Smooth muscle cell (in vitro differentiated cells): ENCODE measurements at regions not wholly inside any gene's neighbourhood (a gene's known extent, or its start where the extent isn't known, plus 50 kb on each side); places are given as distances from the start of the nearest gene placed in this dataset.

ENCODE experiments used
- DNase-seq: peaks from one replicate; lab custom pipeline; 2025; ENCODE audit not compliant: unreplicated experiment; lab: John Stamatoyannopoulos, UW
- H2AFZ ChIP-seq: fragments of 200-600 bp; sonication (generic); 2 replicates; pipeline ENCODE4 v1.6.0; 2016; ENCODE audit warnings: antibody characterized with exemption, low read depth, mild to moderate bottlenecking
- H3F3A ChIP-seq: fragments of 200-600 bp; sonication (generic); 2 replicates; pipeline ENCODE4 v1.6.0; 2017; ENCODE audit warnings: antibody characterized with exemption, low read depth
- H3K27ac ChIP-seq: fragments of 200-600 bp; sonication (generic); 2 replicates; pipeline ENCODE4 v1.5.1; 2016; ENCODE audit warnings: low read depth, mild to moderate bottlenecking
- H3K27me3 ChIP-seq: fragments of 200-600 bp; sonication (generic); 2 replicates; pipeline ENCODE4 v1.6.1; 2016; ENCODE audit warnings: low read depth, mild to moderate bottlenecking
- H3K36me3 ChIP-seq: fragments of 200-600 bp; sonication (generic); 2 replicates; pipeline ENCODE4 v1.5.1; 2016; ENCODE audit warnings: low read depth
- H3K4me1 ChIP-seq: fragments of 200-600 bp; sonication (generic); 2 replicates; pipeline ENCODE4 v1.5.1; 2016; ENCODE audit warnings: low read depth
- H3K4me2 ChIP-seq: fragments of 200-600 bp; sonication (generic); 2 replicates; pipeline ENCODE4 v1.6.0; 2016; ENCODE audit warnings: mild to moderate bottlenecking
- H3K4me3 ChIP-seq: fragments of 200-600 bp; sonication (generic); 2 replicates; pipeline ENCODE4 v1.5.1; 2016; ENCODE audit warnings: mild to moderate bottlenecking
- H3K79me2 ChIP-seq: fragments of 200-600 bp; sonication (generic); 2 replicates; pipeline ENCODE4 v1.6.0; 2016; ENCODE audit warnings: low read depth, mild to moderate bottlenecking
- H3K9ac ChIP-seq: fragments of 200-600 bp; sonication (generic); 2 replicates; pipeline ENCODE4 v1.6.0; 2016; ENCODE audit warnings: low read depth
- H3K9me3 ChIP-seq: fragments of 200-600 bp; sonication (generic); replicated peaks from 2 replicates; pipeline ENCODE4 v1.5.1; 2016; ENCODE audit warnings: low read depth
- H4K20me1 ChIP-seq: fragments of 200-600 bp; sonication (generic); 2 replicates; pipeline ENCODE4 v1.6.0; 2016; ENCODE audit warnings: low read depth
- CTCF ChIP-seq: fragments of 200-600 bp; sonication (generic); IDR thresholded peaks from 2 replicates; pipeline ENCODE4 v1.5.1; 2017; ENCODE audit warnings: borderline replicate concordance, mild to moderate bottlenecking, antibody characterized with exemption; ENCODE audit not compliant: insufficient read depth, poor library complexity, severe bottlenecking
- WGBS: methylation state at CpG from one replicate; pipeline ENCODE4 v1.1.7; 2016; ENCODE audit warnings: low lambda C conversion rate; 5-methylcytosine and 5-hydroxymethylcytosine counted together

GRCh38 chr2:217437290-217437870 is 565.4 kb downstream of the TNS1 start:
- H3K79me2 ChIP-seq: no peaks in the 10 kb centered on the region
- DNase-seq: no peak
- TF ChIP-seq CTCF: no peak
- no peaks in the 10 kb centered on the region for H3K27me3 ChIP-seq
- no peaks in the 10 kb centered on the region for H3K36me3 ChIP-seq
- no peak overlapping the region for H3K4me3 ChIP-seq
- H3F3A ChIP-seq: peaks cover 13% of the 10 kb centered on the region
- H3K27ac ChIP-seq: no peak overlapping the region
- no peak overlapping the region for H2AFZ ChIP-seq
- 89% methylated on average over 6 of the region's 6 CpGs for WGBS
- H3K4me1 ChIP-seq: peaks cover 18% of the 10 kb centered on the region
- H4K20me1 ChIP-seq: no peaks in the 10 kb centered on the region
- H3K4me2 ChIP-seq: no peak overlapping the region
- H3K9me3 ChIP-seq: no peaks in the 10 kb centered on the region
- no peak overlapping the region for H3K9ac ChIP-seq

GRCh38 chr2:217436386-217436785 is 566.4 kb downstream of the TNS1 start:
- no peak overlapping the region for H3K4me3 ChIP-seq
- H3K36me3 ChIP-seq: no peaks in the 10 kb centered on the region
- H3K4me2 ChIP-seq: no peak overlapping the region
- H3K79me2 ChIP-seq: no peaks in the 10 kb centered on the region
- H3K27ac ChIP-seq: no peak overlapping the region
- no peak for DNase-seq
- no peaks in the 10 kb centered on the region for H3K9me3 ChIP-seq
- 94% methylated on average over 5 of the region's 5 CpGs for whole genome bisulfite sequencing
- no peak for TF ChIP-seq CTCF
- no peaks in the 10 kb centered on the region for H4K20me1 ChIP-seq
- no peaks in the 10 kb centered on the region for H3K27me3 ChIP-seq
- H3F3A ChIP-seq: peaks cover 13% of the 10 kb centered on the region
- peaks cover 18% of the 10 kb centered on the region for H3K4me1 ChIP-seq
- no peak overlapping the region for H2AFZ ChIP-seq
- no peak overlapping the region for H3K9ac ChIP-seq

- no peak overlapping the region for H3K9ac ChIP-seq
Observed at GRCh38 chr2:217434180-217434975, 568.4 kb downstream of the TNS1 start.

More at GRCh38 chr2:217434180-217434975, 568.4 kb downstream of the TNS1 start:
- no peaks in the 10 kb centered on the region for H3K79me2 ChIP-seq
- H3K27me3 ChIP-seq: no peaks in the 10 kb centered on the region
- 33% methylated on average over 8 of the region's 8 CpGs for WGBS
- peak overlapping the region; percentile 2 for H2AFZ ChIP-seq
- H3K4me3 ChIP-seq: no peak overlapping the region
- peak overlapping the region; percentile 77 for H3K4me2 ChIP-seq
- no peaks in the 10 kb centered on the region for H4K20me1 ChIP-seq
- H3K9me3 ChIP-seq: no peaks in the 10 kb centered on the region
- H3K36me3 ChIP-seq: no peaks in the 10 kb centered on the region
- H3K27ac ChIP-seq: peak overlapping the region; percentile 57
- TF ChIP-seq CTCF: no peak
- peak; percentile 33 for DNase-seq
- H3F3A ChIP-seq: peaks cover 16% of the 10 kb centered on the region
- H3K4me1 ChIP-seq: peaks cover 18% of the 10 kb centered on the region
